Stimulated activated CD8-positive, alpha-beta memory T cell treated with anti-CD3 and anti-CD28 coated beads, Interleukin-4, amount 100 ng/mL, for 24 hours (primary cell): ENCODE measurements at regions not wholly inside any gene's neighbourhood (a gene's known extent, or its start where the extent isn't known, plus 50 kb on each side); places are given as distances from the start of the nearest gene placed in this dataset.

Experiments used
- DNase-seq: peaks from one replicate; pipeline ENCODE4 v3.0.0-alpha.2; 2020; ENCODE audit warnings: low read depth

DNA sequence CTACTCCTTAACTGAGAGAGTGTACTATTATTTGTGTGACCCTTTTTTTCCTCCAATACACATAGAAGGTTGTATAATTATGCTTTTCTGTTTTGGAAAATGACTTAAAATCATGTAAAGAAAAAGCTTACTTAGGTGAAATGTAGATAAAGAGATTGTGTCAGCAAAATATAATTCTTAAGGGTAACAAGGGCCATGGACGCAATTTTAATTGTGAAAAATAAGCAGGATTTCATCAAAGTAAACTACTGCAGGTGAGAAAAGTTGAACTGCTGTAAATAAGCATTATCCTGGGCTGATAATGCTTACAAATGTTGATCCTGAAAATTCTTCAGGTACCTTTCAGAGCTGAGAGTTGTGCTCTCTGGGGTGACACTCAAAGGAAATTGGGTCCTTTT lies 141.5 kb downstream of the RPIA start:
- DNase-seq = no peak

DNA sequence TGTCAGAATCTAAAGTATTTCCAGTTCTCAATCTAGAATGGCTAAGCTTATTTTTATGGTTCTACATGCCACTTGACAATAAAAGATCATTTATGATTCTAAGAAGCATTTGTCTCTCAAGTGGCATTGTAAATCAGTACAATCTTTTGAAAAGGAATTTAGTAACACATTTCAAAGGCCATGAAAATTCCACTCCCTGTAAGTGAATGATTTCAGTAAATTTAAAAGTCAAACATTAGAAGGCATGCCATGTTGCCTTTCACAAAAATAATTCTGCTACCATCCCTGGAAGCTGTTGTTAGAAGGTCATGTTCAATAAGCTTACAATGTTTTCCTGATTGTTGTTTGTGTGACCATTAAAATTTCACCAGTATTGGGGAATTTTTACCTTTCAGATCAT lies 142.9 kb downstream of the RPIA start:
- no peak for DNase-seq

DNA sequence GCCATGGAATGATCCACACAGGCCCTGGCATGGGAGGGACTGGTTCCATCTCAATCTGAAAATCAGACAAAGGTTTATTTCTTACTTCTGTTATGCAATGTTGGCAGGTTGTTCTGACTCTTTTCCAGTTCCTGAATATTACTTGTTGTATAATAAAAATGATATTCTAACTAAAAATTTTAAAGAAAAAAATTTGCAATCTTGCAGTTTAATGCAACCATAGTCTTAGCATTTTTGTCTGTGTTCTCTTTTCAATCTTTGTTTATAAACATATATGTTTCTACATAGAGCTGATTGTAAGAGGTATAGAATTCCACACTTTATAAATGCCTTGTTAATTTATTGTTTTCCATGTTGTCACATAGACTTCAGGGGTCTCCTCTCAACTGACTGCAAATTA lies 143.4 kb downstream of the RPIA start:
- no peak for DNase-seq

DNA sequence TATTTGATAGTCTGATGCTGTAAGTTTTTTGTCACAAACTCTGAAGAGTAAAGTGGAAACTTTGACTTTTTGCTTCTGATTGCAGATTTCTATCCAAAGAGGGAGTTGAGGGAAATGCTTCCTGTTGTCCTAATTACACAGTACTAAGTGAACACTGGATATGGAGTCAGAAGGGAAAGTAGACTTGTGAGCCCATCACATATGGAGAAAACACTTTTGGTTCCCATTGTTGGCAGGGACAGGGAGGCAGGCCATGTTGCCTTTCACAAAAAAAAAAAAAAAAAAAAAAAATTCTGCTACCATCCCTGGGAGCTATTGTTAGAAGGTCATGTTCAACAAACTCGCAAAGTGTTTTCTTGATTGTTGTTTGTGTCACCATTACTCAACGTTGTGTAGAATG lies 144.3 kb downstream of the RPIA start:
- no peak for DNase-seq

DNA sequence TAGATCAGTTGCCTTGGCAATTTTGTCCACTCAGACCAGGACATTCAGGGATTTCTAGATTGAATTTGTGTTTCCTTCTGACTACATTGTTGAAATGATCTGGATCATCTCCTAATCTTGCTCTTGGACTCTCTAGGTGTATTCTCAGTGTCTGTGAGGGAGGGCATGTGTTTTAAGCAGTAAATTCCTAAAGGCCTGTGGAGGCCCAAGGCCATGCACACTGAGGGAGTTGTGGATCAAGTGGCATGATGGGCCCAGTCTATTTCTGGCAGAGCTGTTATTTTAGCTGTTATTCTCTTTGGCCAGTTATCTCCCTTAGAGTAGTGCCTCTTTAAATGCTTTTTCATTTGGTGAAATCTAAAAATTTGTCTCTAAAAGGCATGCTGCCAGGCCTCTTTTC lies 144.9 kb downstream of the RPIA start:
- no peak for DNase-seq

DNA sequence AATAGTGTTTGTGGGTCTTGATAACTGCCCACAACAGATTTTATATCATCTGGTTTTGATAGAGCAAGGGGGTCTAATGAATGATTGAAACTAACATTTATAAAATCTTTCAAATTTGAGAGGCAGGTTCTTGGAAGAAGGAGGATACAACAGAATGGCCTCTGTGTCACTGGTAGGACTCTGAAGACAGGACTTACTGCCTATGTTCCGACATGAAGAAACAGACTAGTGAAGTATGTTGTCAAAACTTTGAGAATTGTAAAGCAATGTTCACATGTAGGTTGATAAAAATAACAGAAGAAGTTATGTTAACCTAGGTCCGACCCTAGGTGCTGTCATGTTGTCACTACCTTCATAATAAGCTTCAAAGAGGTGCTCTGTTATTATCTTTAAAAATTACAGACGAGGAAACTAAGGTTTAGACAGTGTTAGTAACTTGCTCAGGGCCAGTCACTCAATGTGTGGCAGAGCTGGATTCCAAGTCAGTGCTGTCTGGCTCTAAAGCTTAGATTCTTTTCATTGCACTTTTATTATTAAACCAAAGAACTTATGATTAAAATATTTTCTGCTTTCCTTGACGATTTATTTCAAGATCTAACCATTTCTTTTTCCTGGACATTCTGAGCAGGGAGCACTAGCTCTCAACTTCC lies 146.2 kb downstream of the RPIA start:
- DNase-seq = no peak

DNA sequence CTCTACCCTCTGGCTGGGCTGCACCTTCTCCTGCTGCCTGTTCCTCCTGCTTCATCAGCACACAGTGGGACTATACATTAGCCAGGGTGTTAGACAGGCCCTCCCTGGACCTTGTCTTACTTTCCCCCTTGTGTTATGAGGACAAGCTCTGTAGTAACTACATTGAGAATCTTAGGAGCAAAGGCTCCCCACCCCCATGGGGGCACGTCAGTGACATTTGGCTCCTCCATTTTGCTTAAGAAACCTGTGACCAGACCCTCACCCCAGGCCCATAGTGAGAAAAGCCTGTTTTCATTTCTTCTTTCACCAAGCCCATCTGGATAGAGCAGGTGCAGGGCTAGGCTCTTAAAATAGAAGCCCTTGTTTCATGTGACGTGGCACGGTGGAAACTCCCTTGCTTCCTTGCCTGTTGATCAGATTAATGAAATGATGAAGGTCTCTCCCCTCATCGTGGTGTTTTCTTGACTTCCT lies 146.7 kb downstream of the RPIA start:
- no peak for DNase-seq

DNA sequence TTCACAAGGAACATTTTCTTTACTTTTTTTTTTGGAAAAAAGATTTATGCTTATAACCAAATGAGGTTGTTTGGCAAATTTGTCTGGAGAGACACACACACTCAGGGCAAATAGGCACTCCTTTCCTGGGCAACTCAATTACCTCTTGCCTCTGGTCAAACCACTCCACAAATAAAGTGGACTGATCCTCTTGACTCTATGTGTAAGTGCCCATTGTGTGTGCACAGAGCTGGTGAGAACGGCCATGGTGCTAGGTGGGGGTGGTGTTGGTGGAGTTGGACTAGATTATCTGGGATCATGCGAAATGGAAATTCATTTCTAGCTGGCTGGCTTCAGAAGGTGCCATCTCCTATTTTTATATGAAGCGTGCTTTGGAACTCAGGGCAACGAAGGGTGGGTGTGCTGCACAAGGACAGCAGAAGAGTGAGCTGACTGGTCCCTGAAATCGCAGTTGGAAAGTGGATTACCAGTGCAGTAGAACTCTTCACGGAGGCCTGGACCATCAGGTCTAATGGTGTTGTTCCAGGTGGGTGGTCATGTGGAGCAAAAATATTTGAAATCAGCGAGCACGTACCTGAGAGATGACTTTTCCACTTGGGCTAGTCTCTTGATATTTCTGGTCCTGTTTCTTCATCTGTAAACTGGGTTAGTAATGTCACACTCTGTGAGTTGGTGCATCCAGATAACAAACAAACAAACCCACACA lies 149.9 kb downstream of the RPIA start:
- no peak for DNase-seq

DNA sequence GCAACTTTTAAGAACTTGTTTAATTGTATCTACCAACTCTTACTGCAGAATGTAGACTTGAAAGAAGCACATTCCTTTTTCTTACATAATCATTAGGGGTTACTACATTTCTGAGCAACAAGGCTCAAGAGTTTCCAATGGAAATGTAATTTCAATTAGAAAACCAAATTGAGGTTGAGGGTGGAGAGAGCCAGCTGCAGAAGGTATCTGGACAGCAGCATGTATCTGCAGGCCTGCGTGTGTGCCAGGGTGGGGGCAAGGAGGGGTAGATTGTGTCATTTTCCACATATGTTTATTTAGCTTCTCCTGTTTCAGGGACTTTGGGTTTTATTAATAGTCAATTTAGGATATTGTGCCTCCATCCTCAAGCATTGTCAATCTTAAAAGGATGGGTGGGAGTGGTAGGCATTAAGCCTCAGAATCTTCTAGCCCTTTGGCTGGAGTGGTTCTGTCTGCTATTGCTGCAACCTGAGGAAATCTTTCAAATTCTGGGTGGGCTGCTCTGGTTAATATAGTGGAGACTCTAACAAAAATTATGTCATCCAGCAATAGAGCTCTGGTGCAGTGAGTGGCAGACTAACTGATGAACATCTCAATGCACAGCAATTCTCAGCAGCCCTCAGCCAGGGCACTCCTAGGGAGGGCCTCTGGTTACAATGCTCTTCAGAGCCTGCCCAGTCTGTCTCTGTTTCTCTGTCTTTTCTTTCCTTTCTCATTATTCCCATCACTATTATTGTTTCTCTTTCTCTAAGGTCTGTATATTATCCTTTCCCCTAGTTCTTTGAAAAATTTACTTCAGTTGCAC lies 151.4 kb downstream of the RPIA start:
- no peak for DNase-seq

DNA sequence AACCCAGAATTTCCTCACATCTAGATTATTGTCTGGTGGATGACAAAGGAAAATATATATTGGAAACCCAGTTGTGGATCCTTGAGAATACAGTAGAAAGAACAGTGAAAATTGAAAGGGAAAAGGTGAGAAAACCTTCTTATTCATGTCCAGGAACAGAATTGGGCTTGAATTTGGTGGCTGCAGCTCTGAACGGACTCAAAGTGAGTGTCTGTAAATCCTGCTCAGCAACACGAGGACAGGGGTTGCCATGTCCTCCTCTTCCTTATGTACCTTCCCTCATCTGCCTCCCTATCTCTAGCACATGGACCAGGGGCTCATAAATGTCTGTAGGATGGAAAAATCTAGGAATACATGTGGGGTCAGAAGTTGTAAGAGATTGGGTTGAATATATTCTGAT lies 152.2 kb downstream of the RPIA start:
- no peak for DNase-seq

DNA sequence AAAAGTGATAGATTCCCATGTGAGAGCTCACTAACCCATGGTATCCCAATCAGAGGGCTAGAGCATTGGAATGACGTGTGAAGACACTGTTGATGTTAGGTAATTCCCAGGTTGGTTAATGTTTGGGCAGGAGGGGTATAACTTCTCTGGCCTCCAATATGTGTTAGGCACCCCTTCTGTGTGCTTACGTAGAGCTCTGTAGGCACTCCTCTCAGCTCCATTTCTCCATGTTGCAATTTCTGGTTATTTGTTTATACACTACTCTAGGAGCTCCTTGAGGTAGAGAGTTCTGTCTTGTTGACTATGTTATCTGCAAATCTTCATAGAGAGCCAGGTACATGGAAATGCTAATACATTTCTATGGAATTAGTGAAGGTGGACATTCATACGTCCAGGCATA lies 153.5 kb downstream of the RPIA start:
- no peak for DNase-seq

DNA sequence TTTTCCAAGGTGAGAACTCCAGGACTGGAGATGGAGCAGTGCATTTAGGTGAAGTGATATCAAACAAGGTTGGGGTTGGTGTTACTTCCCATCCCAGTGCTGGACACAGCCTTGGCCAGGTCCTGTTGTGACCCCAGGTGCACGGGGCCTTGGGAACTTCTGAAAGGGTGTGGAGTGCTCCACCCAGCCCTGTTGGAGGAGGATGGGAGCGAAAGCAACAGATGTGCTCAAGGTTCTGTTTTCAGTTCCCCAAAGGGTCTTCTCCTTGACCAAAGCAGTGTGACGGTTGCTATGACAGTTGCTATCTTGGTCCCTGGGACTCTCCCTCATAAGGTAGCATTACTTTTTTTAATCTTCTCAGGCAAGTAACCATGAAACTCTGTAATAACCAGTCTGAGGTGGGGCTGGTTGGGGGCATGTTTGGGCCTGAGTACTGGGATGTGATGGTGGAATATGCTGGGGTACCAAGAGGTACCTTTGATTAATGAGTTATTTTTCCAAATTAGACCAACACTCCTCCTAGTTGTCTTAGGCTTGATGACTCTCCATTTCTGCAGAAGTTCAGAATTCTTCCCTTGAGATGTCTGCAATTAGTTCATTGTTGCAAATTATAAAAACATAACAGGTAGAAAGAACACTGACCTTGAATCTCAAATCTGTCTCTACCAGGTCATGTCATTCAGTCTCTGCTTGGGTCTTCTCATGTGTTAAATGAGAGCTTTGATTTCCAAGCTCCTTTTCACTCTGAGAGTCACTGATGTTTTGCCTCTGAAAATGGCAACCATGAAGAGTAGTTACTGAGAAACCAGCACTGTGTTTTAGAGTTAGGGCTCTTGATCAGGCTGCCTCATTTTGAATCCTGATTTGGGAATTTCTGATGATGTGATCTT lies 154.5 kb downstream of the RPIA start:
- DNase-seq = no peak

DNA sequence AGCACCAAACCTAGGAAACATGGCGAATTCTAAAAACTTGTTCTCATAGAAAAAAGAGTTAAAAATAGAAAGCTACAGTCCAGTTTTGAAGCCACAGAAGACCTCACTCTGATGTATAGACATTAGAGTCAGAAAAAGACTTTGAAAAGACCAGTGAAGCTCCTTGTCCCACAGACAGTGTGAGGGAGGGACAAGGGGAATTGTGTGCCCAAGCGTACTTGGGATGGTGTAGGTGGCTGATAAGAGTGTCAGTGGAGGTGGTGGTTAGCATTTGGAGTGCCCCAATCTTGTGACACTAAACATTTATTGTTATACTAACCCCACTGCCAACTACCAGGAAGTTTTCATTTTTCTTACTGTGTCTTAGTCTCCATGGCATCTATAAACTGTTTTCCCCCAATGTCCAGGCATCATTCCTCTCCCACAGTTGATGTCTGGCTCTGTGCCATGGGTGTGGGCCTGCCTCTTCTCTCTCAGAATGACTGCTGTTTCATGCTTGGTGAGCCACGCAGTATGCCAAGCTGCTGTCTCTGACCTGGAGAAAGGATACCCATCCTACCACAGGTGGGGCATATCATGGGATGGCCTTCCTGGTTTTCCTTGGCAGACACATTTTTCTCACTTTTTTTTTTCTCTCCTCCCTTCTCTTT lies 161.4 kb downstream of the RPIA start:
- no peak for DNase-seq

DNA sequence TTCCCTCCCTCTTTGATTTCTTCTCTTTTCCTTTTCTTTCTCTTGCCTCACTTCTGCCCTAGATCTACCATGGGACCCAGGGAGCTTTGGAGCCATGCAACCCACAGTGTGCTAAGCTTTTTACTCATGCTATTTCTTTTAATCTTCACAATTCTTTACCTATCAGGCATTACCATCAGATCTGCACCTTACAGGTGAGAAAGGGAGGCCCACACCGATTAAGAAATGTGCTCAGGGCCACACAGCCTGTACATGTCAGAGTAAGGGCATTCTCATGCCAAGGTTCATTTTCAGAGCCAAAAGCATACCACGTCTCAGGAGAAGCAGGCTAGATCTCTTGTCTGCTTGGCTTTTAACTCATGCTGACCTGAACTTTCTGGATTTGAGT lies 161.9 kb downstream of the RPIA start:
- DNase-seq = no peak

DNA sequence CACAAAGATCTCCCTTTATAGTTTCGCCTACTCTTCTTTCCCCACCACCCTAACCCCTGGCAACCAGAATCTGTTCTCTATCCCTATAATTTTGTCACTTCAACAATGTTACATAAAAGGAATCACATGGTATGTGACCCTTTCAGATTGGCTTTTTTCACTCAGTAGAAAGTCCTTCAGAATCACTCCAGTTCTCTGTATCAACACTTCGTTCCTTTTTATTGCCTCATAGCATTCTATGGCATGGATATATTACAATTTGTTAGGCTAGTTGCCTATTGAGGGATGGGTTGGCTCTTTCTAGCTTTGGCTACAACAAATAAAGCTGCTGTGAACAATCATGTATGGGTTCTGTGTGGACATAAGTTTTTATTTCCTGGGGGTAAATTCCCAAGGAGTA lies 163.1 kb downstream of the RPIA start:
- no peak for DNase-seq

DNA sequence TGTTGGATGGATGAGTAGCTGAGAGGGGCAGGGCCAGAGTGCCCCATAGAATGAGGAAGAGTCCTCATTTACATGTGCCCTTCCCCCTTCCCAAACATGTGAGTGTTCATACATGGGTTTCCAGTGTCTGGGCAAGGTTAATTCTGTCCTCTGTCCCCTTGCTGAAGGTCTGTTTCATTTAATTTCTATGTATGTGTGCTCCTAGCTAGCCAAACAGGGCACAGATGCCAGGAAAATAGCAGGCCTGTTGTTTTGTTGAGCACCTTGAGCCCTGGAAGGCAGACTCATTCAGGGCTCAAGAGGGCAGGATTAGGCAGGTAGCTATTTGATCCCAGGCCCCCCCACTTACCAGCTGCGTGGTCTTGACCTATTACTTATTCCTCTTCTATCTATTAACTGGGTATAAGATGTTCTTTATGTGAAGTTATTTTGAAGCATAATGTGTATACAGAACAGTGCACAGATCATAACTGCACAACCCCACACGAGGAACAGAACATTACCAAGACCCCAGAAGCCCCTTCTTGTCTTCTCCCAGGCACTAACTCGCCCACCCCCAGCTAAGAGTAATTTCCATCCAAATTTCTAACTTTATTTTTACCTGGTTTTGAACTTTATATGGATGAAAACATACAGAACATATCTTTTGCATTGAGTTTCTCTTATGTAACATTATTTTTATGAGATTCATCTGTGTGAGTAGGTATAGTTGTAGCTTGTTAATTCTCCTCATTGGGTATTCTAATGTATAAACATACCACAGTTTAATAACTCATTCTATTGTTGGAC lies 164.3 kb downstream of the RPIA start:
- DNase-seq = no peak

DNA sequence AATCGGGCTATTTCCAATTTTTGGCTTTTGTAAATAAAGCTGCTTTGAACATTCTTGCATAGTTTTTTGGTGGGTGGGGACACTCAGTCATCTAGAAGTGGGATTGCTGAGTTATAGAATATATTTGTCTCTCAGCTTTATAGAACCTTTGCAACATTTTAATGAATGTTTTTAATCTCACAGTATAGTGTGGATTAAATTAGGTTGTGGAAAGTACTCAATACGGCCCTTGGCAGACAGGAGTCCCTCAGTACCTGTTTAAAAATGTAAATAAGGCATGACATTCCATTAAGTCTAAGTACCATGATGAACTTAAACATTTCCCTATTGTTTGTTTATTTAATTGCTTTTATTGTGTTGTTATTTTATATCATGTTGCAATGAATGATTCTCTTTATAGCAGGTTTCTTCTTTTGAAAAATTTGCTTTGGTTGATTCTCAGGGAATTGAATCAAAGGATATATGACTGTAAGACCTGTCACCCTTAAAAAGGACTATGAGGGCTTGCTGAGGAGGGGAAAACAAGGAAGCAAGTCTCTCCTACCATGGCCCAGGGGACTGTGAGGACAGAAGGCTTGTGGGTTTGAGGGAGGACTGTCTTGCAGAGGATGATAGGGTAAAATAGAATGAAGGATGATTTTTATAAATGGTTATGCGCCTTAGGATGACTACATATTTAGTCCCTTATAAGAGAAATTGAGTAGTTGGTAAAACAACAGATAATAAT lies 165.1 kb downstream of the RPIA start:
- no peak for DNase-seq

DNA sequence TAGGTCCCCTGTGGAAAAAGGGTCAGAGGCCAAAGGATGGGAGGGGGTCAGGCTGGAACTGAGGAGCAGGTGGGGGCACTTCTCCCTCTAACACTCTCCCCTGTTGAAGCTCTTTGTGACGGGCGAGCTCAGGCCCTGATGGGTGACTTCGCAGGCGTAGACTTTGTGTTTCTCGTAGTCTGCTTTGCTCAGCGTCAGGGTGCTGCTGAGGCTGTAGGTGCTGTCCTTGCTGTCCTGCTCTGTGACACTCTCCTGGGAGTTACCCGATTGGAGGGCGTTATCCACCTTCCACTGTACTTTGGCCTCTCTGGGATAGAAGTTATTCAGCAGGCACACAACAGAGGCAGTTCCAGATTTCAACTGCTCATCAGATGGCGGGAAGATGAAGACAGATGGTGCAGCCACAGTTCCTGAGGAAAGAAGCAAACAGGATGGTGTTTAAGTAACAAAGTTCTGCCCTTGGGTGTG lies 165.8 kb downstream of the RPIA start:
- no peak for DNase-seq

DNA sequence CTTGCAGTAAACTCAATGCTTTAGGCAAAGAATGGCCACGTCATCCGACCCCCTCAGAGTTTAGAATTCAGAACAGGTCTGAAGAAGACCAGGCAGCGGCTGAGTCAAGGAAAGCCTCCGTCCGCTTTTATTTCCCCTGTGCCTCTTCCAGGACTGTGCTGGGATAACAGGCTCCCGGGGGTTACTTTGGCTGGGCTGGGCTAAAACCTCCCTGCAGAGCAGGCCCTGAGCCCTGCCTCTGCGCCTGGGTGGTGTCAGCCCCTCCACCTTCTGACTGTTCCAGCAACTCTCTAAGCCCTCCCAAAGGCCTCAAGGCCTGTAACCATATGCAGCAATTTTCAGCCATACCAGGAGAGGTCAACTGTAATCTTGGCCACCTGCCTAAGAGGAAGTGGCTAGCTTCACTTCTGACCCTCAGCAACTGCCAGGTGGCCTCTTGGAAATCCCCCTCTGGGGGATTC lies 166.5 kb downstream of the RPIA start:
- no peak for DNase-seq

DNA sequence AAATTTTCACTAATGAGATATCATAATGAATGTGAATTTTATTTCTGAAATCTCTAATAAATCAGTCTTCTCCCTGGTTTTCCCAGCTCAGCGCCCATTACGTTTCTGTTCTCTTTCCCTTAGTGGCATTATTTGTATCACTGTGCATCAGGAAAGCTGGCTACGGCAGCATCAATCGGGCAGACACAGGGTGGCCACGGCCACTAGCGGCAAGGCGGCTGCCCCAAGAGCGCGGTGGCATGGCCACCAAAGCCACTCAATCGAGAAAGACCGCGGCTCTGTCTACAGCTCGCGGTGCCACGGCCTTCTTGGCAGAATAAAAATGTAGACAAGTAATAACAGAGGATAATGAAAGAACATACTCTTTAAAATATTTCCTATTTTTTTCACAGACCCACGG lies 168.0 kb downstream of the RPIA start:
- no peak for DNase-seq
